ENCODE measurements at regions not wholly inside any gene's neighbourhood (a gene's known extent, or its start where the extent isn't known, plus 50 kb on each side); places are given as distances from the start of the nearest gene placed in this dataset.

- TF ChIP-seq ZNF384 (IDR thresholded peaks at IDR 0.05) (no peak), BHLHE40 (IDR thresholded peaks at IDR 0.05; ENCODE audit: borderline replicate concordance) (no peak), ARNT (IDR thresholded peaks at IDR 0.05) (no peak), FOXK2 (IDR thresholded peaks at IDR 0.05) (no peak), FOXA1 (IDR thresholded peaks at IDR 0.05) (no peak), TARDBP (IDR thresholded peaks at IDR 0.05) (no peak), SP1 (IDR thresholded peaks at IDR 0.05) (no peak), FOXM1 (IDR thresholded peaks at IDR 0.05; ENCODE audit: borderline replicate concordance) (no peak), NFRKB (IDR thresholded peaks at IDR 0.05) (no peak), SUZ12 (IDR thresholded peaks at IDR 0.05) (no peak), HDGF (IDR thresholded peaks at IDR 0.05; ENCODE audit: borderline replicate concordance) (no peak), L3MBTL2 (conservative IDR thresholded peaks at IDR 0.05) (no peak), CTBP1 (IDR thresholded peaks at IDR 0.05; ENCODE audit: borderline replicate concordance) (no peak), ELF4 (IDR thresholded peaks at IDR 0.05) (no peak), LEF1 (IDR thresholded peaks at IDR 0.05; ENCODE audit: borderline replicate concordance) (no peak)
- TF ChIP-seq, protein P1, sequence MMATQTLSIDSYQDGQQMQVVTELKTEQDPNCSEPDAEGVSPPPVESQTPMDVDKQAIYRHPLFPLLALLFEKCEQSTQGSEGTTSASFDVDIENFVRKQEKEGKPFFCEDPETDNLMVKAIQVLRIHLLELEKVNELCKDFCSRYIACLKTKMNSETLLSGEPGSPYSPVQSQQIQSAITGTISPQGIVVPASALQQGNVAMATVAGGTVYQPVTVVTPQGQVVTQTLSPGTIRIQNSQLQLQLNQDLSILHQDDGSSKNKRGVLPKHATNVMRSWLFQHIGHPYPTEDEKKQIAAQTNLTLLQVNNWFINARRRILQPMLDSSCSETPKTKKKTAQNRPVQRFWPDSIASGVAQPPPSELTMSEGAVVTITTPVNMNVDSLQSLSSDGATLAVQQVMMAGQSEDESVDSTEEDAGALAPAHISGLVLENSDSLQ (IDR thresholded peaks at IDR 0.05), result no peak
- DNase-seq (ENCODE audit: extremely low spot score), result no peak
- POLR2A ChIA-PET, result no interaction called here
- CTCF ChIA-PET, result no interaction called here
Measured at GRCh38 chr6:15773806-15774410, 111.1 kb upstream of the DTNBP1 start.

DNA sequence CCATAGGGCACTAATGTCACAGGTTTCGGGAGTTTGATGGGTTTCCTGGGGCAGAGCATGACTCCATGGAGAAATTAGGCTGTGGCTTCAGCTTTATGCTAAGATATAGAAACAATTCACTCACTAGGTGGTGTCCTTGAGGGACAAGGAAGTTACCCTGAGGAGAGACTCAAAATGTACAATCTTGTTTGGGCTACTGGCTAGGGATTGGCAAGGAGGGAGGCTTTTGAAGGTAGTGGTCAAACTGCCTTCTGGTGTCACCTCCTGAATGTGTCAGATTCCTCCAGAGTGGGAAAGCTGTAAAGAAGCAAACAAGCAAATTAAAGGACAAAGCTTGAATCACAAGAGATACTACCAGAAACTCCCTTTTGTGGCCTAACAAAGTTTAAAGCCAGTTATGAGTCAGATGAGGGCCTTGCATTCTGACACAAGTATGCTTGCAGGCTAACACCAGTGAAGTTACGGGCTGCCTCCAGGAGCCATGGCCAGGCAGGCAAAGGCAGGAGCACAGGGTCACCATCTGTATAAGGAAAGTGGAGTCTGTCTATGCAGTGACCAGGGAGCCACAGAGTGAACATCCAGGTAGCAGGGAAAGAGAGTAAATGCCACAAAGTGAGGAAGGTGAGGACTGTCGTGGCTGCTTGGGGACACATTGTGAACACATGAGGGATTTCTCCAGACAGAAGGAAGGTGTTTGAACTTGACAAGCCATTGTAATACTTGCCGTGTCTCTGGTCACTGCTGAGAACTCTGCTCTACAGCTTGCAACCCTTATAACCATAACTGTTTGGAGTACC, 107.7 kb upstream of the DTNBP1 start:
- POLR2A ChIA-PET, result interaction anchor here (0.9 kb wide), 1 partner anchor 358 kb away, joined by 3 read pairs; the partner anchor contains the start of gene MYLIP
- CTCF ChIA-PET, result no interaction called here
- no peak for TF ChIP-seq ARNT (IDR thresholded peaks at IDR 0.05)
- no peak for TF ChIP-seq BHLHE40 (IDR thresholded peaks at IDR 0.05; ENCODE audit: borderline replicate concordance)
- TF ChIP-seq ZNF384 (IDR thresholded peaks at IDR 0.05), result no peak
- TF ChIP-seq FOXA1 (IDR thresholded peaks at IDR 0.05), result no peak
- no peak for TF ChIP-seq FOXK2 (IDR thresholded peaks at IDR 0.05)
- no peak for TF ChIP-seq CTBP1 (IDR thresholded peaks at IDR 0.05; ENCODE audit: borderline replicate concordance)
- no peak for TF ChIP-seq ELF4 (IDR thresholded peaks at IDR 0.05)
- TF ChIP-seq L3MBTL2 (conservative IDR thresholded peaks at IDR 0.05), result no peak
- no peak for TF ChIP-seq HDGF (IDR thresholded peaks at IDR 0.05; ENCODE audit: borderline replicate concordance)
- no peak for TF ChIP-seq NFRKB (IDR thresholded peaks at IDR 0.05)
- TF ChIP-seq, protein P1 (IDR thresholded peaks at IDR 0.05), result no peak
- TF ChIP-seq FOXM1 (IDR thresholded peaks at IDR 0.05; ENCODE audit: borderline replicate concordance), result no peak
- TF ChIP-seq SP1 (IDR thresholded peaks at IDR 0.05), result no peak
- TF ChIP-seq SUZ12 (IDR thresholded peaks at IDR 0.05), result no peak
- no peak for TF ChIP-seq LEF1 (IDR thresholded peaks at IDR 0.05; ENCODE audit: borderline replicate concordance)
- TF ChIP-seq TARDBP (IDR thresholded peaks at IDR 0.05), result no peak
- DNase-seq (ENCODE audit: extremely low spot score), result no peak

DNA sequence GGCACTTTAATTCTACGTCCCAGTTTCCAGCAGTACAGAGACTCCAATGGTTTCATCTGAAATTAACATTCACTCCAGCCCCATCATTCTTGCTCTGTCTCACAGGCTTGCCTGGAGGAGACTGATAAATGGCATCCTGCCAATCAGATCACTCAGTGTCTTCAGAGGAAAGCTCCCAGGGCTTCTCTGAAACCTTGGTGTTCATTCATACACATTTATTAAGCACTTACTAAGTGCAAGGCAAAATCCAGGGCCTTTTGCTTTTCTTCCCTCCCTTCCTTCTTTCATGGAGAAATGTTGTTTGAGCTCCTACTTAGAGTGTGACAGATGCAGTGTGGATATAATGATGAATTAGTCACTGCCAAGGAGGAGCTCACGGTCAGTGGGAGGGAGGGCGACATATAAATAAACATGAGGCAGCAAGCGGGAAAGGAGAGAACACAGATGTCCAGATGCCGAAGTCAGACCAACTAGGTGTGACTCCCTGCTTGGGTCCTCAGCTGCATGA, 106.7 kb upstream of the DTNBP1 start:
- TF ChIP-seq TARDBP (IDR thresholded peaks at IDR 0.05), result no peak
- TF ChIP-seq, protein P1 (IDR thresholded peaks at IDR 0.05), result peak; percentile 34; the same call in 1 of the 2 replicates
- TF ChIP-seq L3MBTL2 (conservative IDR thresholded peaks at IDR 0.05), result peak; percentile 34; the same call in 1 of the 2 replicates
- TF ChIP-seq LEF1 (IDR thresholded peaks at IDR 0.05; ENCODE audit: borderline replicate concordance), result no peak
- TF ChIP-seq FOXA1 (IDR thresholded peaks at IDR 0.05), result no peak
- DNase-seq (ENCODE audit: extremely low spot score), result no peak
- POLR2A ChIA-PET, result interaction anchor here (0.9 kb wide), 1 partner anchor 359 kb away, joined by 3 read pairs; the partner anchor contains the start of gene MYLIP
- CTCF ChIA-PET, result interaction anchor here (0.6 kb wide), 1 partner anchor 361 kb away, joined by 3 read pairs; no protein-coding TSS in a partner anchor

DNA sequence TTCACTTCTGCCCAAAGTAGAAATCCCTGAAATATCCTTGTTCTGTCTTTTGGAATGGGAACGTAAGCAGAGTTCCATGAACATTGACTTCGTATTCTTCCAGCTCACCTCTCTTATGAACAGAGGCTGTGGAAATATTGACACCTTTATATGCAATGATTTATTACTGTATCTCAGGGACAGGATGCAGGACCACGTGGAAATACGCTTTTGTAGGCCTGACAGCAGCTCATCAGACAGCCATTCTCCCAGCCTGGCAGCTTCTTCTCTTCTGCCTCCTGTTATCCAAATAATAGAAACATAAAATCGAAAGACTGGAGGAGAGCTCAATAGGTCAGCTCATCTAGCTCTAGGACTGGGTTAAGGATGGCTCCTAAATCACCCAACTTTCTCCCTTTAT, 106.2 kb upstream of the DTNBP1 start:
- TF ChIP-seq FOXK2 (IDR thresholded peaks at IDR 0.05), result no peak
- TF ChIP-seq ARNT (IDR thresholded peaks at IDR 0.05), result no peak
- no peak for TF ChIP-seq FOXM1 (IDR thresholded peaks at IDR 0.05; ENCODE audit: borderline replicate concordance)
- TF ChIP-seq, protein P1 (IDR thresholded peaks at IDR 0.05), result peak; percentile 55
- TF ChIP-seq L3MBTL2 (conservative IDR thresholded peaks at IDR 0.05), result no peak
- TF ChIP-seq NFRKB (IDR thresholded peaks at IDR 0.05), result no peak
- ChIA-PET CTCF (no interaction called here), POLR2A (no interaction called here)
- DNase-seq (ENCODE audit: extremely low spot score), result no peak

GRCh38 chr6:15763837-15764236, 101.0 kb upstream of the DTNBP1 start:
- CTCF ChIA-PET, result interaction anchor here (1.6 kb wide), 1 partner anchor 17 kb away, joined by 4 read pairs; no protein-coding TSS in a partner anchor
- POLR2A ChIA-PET, result interaction anchor here (0.6 kb wide), 1 partner anchor 30 kb away, joined by 4 read pairs; no protein-coding TSS in a partner anchor
- TF ChIP-seq, protein P1 (IDR thresholded peaks at IDR 0.05), result no peak
- no peak for TF ChIP-seq FOXA1 (IDR thresholded peaks at IDR 0.05)
- no peak for TF ChIP-seq NFRKB (IDR thresholded peaks at IDR 0.05)
- TF ChIP-seq ELF4 (IDR thresholded peaks at IDR 0.05), result no peak
- no peak for TF ChIP-seq ZNF384 (IDR thresholded peaks at IDR 0.05)
- no peak for TF ChIP-seq FOXK2 (IDR thresholded peaks at IDR 0.05)
- no peak for TF ChIP-seq ARNT (IDR thresholded peaks at IDR 0.05)
- TF ChIP-seq TARDBP (IDR thresholded peaks at IDR 0.05), result no peak
- DNase-seq (ENCODE audit: extremely low spot score), result no peak

All from HEK293T (cell line).